GM19328 (cell line): ENCODE measurements at regions not wholly inside any gene's neighbourhood (a gene's known extent, or its start where the extent isn't known, plus 50 kb on each side); places are given as distances from the start of the nearest gene placed in this dataset.
"Not testable (repeated sequence)": the region's sequence is repeated elsewhere in the genome, so short reads cannot be mapped to it uniquely, and the experiment has no call there.

Experiments used
- ATAC-seq: cut with Tn5 transposase; IDR thresholded peaks from one replicate; pipeline ENCODE4 v1.9.1; 2021; ENCODE audit warnings: mild to moderate bottlenecking, moderate library complexity; ENCODE audit not compliant: unreplicated experiment

- no peak for ATAC-seq
Measured at GRCh38 chr13:44147648-44148047, 226.0 kb upstream of the SERP2 start.

DNA sequence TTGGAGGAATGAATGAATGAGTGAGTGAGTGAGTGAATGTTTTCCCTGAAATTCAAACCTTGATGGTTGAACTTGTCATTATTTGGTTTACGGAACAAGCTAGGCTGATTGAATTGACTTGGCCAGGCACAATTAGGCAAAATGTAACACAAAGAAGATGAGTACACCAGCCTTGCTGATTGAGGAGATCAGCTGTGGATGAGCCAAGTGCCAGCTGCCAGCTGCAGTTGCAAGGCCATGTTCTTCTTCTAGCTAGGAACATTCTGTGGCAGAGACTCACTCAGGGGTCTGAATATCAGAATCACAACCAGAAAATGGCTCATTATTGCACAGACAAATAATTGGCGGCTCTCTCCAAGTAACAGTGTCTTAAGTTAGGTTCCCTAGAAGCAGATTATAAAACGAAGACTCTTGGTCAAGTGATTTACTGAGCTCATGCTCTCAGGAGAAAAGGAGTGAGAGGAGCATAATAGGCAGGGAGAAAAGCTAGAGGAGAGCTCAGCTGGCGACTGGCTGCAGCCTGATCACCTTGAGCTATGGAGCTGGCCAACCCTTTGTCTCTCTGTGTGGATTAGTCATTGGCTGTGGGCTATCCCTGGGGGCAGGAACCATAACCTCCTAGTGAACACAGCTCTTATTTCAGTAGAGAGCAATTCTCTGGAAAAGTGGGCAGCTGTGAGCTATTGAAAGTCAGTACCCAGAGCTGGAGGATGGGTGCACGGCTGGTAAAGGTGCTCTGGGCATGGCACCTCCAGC lies 225.3 kb upstream of the SERP2 start:
- ATAC-seq: no peak

DNA sequence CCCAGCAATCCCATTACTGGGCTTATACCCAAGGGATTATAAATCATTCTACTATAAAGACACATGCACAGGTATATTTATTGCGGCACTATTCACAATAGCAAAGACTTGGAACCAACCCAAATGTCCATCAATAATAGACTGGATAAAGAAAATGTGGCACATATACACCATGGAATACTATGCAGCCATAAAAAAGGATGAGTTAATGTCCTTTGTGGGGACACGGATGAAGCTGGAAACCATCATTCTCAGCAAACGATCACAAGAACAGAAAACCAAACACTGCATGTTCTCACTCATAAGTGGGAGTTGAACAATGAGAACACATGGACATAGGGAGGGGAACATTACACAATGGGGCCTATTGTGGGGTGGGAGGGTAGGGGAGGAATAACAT lies 224.4 kb upstream of the SERP2 start:
- ATAC-seq: not testable (repeated sequence)

GRCh38 chr13:44149821-44150220 lies 223.8 kb upstream of the SERP2 start:
- ATAC-seq: no peak

DNA sequence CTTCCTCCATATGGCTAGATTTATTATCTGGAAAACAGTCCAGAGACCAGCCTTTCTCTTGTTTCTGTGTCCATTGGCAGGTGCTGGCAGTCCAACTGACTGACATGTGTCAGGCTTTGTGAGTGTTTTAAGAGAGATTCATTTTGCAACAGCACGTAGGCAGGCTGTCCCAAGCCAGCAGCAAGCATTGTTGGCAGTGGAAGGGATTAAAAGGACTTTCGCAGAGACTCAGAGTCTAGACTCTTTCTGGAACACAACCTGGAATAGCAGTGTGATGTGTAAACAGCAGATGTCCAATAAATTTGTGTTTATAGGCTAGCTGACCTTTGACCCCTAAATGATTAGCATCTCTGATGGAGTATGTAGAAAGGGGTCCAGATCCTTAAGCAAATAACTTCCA lies 222.2 kb upstream of the SERP2 start:
- no peak for ATAC-seq

DNA sequence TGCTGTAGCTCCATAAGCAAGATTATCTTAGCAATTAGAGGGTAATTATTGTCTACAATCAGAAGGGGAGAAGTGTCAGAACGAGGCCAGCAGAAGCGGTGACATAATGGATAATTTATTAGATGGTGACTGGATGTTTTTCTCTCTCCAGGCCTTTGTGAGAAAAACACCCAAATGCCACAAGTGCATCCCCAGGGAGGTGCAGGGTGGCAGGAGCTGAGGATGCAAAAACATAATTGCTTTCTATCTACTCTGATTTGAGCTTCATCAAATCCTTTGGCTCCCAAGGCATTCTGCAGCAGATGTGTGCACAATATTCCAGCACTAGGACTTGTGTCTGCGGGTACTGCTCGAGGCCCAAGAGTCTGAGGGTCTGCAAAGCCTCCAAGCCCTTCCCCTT lies 220.1 kb upstream of the SERP2 start:
- ATAC-seq: no peak

DNA sequence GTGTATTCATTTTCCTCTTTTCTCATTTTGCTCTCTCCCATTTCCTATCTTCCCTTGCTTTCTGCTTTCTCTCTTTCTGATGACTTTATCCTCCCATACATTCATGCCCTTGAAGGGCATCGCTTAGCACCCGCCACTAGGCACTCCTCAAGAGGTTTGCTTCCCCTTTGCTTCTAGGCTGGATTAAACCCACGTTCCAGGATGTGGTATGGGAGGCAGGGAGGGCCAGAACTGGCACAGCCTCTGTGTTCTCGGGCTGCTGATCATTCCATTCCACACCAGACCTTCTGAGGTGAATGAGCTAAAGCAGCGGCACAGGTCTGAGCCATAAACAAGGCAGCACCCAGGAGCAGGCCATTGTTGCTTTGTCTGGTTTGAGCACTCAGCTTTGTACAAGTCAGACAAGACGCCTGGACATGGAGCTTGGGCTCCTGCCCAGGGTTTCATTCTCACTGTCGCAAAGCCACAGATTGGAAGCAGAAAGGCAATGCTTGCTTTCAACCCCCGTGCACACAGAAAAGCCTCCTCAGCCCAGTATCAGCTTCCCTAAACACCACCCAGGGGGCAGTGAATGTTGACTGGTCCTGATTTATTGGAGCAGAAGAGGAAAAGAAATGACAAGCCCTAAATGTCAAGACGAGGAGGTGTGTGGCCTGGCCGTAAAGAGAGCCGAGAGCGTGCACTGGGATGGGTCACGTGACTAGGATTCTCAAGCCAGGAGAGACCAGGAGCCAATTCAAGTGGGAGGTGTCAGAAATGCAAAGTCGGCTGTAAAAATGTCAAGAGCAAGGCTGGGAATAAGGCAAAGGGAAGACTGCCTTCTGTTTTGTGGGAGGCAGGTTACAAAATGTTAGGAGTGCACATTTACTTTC lies 218.0 kb upstream of the SERP2 start:
- no peak for ATAC-seq

GRCh38 chr13:44156294-44156658 lies 217.3 kb upstream of the SERP2 start:
- ATAC-seq: no peak

DNA sequence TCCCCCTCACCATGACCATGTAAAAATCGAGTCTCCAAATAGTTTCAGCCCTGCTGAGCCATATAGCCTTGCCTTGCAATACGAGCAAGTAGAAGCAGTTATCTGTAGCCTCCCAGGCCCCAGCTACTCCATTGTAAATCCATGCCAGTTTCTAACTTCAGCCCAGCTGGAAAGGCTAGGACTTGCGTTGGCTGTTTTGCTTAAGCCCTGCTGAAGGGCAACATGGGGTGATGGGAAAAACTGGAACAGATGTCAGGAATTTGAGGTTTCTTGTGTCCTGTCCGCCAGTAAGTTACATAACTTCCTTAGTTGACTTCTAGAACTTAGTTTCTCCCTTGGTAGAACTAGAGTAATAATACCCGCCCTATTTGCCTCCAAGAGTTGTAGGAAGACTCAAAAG lies 216.0 kb upstream of the SERP2 start:
- ATAC-seq: no peak

- no peak for ATAC-seq
Measured at GRCh38 chr13:44158098-44158521, 215.5 kb upstream of the SERP2 start.

DNA sequence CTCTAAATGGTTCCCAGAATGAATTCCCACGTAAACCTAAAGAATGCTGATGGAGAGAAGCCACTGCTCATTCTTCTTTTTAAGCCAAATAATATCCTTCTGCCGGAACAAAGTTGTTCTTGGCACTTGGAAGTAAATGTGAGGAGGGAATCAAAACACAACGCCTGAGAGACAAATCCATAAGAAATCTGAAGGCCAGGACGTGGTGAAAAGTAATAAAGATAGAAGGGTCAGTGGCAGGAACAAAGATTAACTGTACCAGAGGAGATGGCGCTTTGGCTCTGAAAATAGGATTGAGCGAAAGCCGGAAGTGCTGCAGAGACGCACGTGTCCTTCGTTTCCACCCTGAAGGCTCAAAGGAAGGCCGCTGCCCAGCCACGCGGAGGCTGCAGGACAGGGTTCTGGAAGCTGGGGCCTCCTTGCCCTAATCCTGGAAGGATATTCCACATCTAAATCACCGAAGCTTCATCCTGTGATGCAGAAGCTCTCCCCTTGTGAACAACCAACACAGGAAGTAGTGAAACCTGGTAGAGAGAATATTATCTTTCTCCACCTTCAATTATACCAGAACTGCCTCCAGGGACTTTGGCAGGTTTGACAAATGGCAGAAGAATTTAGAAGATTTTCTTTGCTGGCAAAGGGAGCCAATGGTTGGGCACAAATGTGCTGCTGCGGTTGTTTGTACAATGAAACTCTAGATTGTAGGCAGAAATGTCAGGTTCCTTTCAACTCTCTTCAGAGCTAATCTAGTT lies 214.6 kb upstream of the SERP2 start:
- ATAC-seq: no peak

DNA sequence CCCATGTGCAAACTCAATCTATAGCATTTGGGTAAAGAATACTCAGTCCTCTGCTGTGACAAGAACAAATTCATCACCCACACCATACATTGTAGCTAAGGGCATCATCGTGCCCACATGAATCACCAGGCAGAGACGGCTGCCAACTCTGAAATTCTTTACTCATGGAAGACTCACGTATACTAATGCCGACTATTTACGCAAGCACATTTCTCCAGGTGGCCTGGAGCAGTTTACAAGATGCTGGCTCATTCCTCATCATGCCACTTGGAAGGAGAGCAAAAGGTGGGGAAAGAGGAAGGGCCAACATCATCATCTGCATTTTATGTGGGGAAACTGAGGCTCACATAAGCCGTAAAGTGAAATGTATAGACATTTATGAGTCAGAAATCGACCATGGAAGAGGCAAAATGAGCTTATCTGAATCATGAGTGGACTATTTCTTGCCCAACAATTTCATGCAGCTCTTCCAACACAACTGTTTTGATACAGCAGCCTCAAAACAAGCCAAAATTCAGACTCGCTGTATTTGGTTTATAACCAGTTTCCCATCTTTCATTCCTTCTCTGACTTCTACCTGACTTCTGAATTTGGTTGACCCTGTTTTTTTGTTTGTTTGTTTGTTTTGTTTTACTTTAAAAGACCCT lies 213.9 kb upstream of the SERP2 start:
- no peak for ATAC-seq

GRCh38 chr13:44160591-44161191 lies 212.9 kb upstream of the SERP2 start:
- no peak for ATAC-seq

DNA sequence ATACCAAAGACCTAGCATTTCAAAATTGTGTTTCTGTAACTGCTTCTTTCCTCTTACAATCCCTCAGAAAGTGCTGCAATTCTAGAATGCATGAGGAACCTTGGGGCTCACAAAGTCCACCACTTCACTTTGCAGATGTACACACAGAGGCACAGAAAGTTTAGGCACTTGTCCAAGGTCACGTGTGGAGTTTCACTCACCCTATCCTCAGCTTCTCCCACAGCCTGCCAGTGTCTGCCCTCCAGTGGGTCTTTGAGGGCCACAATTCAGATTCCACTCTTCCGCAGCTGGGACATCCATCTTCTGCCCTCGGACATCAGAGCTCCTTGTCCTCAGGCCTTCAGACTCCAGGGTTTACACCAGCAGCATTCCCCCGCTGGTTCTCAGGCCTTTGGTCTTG lies 210.5 kb upstream of the SERP2 start:
- ATAC-seq: no peak

GRCh38 chr13:44165221-44165888 lies 208.3 kb upstream of the SERP2 start:
- ATAC-seq: no peak

DNA sequence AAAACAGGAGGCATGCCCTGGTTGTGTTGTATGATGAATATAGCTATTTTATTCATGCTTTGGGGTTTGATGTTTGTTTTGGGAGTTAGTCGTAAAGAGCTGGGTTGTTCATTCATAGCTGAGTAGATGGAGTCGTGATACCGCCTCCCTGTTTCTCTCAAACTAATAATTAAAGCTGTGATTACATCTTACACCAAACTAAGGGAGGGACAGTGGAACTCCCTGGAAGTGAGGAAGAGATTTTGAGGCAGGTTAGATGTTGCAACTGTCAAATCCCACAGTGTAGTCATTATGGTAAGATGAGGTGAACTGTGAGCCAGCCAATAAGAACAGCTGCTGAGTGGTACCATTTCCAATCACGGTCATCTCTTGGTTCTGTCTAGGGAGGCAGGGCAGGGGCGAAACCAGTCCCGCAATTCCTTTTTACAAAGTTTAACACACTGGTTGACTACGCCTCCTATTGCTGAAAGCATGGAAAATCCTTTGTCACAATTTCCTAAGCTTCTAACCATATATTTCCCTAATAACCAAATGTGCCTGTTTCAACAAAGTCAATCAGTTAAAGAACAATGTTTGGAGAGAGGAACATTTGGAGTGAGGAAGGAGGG lies 207.6 kb upstream of the SERP2 start:
- no peak for ATAC-seq

GRCh38 chr13:44169018-44169911 lies 204.4 kb upstream of the SERP2 start:
- no peak for ATAC-seq

DNA sequence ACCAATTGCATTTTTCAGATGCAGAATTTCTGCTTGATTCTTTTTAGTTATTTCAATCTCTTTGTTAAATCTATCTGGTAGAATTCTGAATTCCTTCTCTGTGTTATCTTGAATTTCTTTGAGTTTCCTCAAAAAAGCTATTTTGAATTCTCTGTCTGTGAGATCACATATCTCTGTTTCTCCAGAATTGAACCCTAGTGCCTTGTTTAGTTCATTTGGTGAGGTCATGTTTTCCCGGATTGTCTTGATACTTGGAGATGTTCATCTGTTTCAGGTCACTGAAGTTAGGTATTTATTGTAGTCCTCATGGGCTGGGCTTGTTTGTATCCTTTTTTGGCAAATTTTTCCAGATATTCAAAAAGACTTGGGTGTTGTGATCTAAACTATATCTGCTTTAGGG lies 202.9 kb upstream of the SERP2 start:
- no peak for ATAC-seq

DNA sequence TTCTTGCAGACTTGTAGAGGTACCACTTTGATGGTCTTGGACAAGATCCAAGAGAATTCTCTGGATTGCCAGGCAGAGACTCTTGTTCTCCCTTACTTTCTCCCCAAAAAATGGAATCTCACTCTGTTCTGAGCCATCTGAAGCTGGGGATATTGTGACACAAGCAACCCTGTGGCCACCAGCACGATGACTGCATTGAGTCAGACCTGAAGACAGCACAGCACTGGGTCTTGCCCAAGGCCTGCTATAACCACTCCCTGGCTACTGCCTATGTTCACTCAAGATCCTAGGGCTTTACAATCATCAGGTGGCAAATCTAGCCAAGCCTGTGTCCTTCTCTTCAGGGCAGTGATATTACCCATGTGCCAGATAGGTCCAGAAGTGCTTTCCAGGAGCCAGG lies 202.5 kb upstream of the SERP2 start:
- no peak for ATAC-seq
